ENCODE measurements at regions not wholly inside any gene's neighbourhood (a gene's known extent, or its start where the extent isn't known, plus 50 kb on each side); places are given as distances from the start of the nearest gene placed in this dataset.

- no peak for DNase-seq
- in situ Hi-C loops (cut with MboI; ENCODE audit: low pct_unique_long_range_greater_than_20kb, low sequenced_read_pairs): loop anchor here (25.0 kb wide), 1 partner anchor 186 kb away; no protein-coding TSS in a partner anchor
These were observed 147.5 kb upstream of the AVPR1A start for GRCh38 chr12:63298386-63298930.

GRCh38 chr12:63294327-63294632 is 143.3 kb upstream of the AVPR1A start:
- DNase-seq: peak; percentile 42
- in situ Hi-C loops (cut with MboI; ENCODE audit: low pct_unique_long_range_greater_than_20kb, low sequenced_read_pairs): loop anchor here (25.0 kb wide), 1 partner anchor 182 kb away; no protein-coding TSS in a partner anchor

- in situ Hi-C loops (cut with MboI; ENCODE audit: low pct_unique_long_range_greater_than_20kb, low sequenced_read_pairs): loop anchor here (25.0 kb wide), 1 partner anchor 180 kb away; no protein-coding TSS in a partner anchor
- no peak for DNase-seq
These were observed 141.6 kb upstream of the AVPR1A start for GRCh38 chr12:63292471-63293221.

GRCh38 chr12:63276537-63277365 is 125.8 kb upstream of the AVPR1A start:
- peak; percentile 77 for DNase-seq
- in situ Hi-C loops (cut with MboI; ENCODE audit: low pct_unique_long_range_greater_than_20kb, low sequenced_read_pairs): loop anchor here (25.0 kb wide), 1 partner anchor 164 kb away; no protein-coding TSS in a partner anchor

GRCh38 chr12:63266988-63267387 is 116.0 kb upstream of the AVPR1A start:
- in situ Hi-C loops (cut with MboI; ENCODE audit: low pct_unique_long_range_greater_than_20kb, low sequenced_read_pairs): no loop called here
- no peak for DNase-seq

- in situ Hi-C loops (cut with MboI; ENCODE audit: low pct_unique_long_range_greater_than_20kb, low sequenced_read_pairs): no loop called here
- no peak for DNase-seq
These were observed 113.6 kb upstream of the AVPR1A start for GRCh38 chr12:63264629-63265028.

- no peak for DNase-seq
- in situ Hi-C loops (cut with MboI; ENCODE audit: low pct_unique_long_range_greater_than_20kb, low sequenced_read_pairs): no loop called here
These were observed 99.5 kb upstream of the AVPR1A start for GRCh38 chr12:63250486-63250885.

GRCh38 chr12:63238892-63239291 is 87.9 kb upstream of the AVPR1A start:
- in situ Hi-C loops (cut with MboI; ENCODE audit: low pct_unique_long_range_greater_than_20kb, low sequenced_read_pairs): no loop called here
- no peak for DNase-seq

GRCh38 chr12:63232896-63233295 is 81.9 kb upstream of the AVPR1A start:
- DNase-seq: no peak
- in situ Hi-C loops (cut with MboI; ENCODE audit: low pct_unique_long_range_greater_than_20kb, low sequenced_read_pairs): no loop called here

- in situ Hi-C loops (cut with MboI; ENCODE audit: low pct_unique_long_range_greater_than_20kb, low sequenced_read_pairs): no loop called here
These were observed 77.9 kb upstream of the AVPR1A start for GRCh38 chr12:63228853-63229252.

GRCh38 chr12:63226792-63227463 is 75.9 kb upstream of the AVPR1A start:
- in situ Hi-C loops (cut with MboI; ENCODE audit: low pct_unique_long_range_greater_than_20kb, low sequenced_read_pairs): no loop called here
- no peak for DNase-seq

More at GRCh38 chr12:63228853-63229252, 77.9 kb upstream of the AVPR1A start:
- DNase-seq: no peak

- DNase-seq: peak; percentile 32
- in situ Hi-C loops (cut with MboI; ENCODE audit: low pct_unique_long_range_greater_than_20kb, low sequenced_read_pairs): no loop called here
These were observed 73.4 kb upstream of the AVPR1A start for GRCh38 chr12:63224396-63224795.

GRCh38 chr12:63223128-63223527 is 72.1 kb upstream of the AVPR1A start:
- in situ Hi-C loops (cut with MboI; ENCODE audit: low pct_unique_long_range_greater_than_20kb, low sequenced_read_pairs): no loop called here
- DNase-seq: no peak

GRCh38 chr12:63222582-63222981 is 71.6 kb upstream of the AVPR1A start:
- DNase-seq: no peak
- in situ Hi-C loops (cut with MboI; ENCODE audit: low pct_unique_long_range_greater_than_20kb, low sequenced_read_pairs): no loop called here

- no peak for DNase-seq
- in situ Hi-C loops (cut with MboI; ENCODE audit: low pct_unique_long_range_greater_than_20kb, low sequenced_read_pairs): no loop called here
These were observed 69.9 kb upstream of the AVPR1A start for GRCh38 chr12:63220921-63221320.

- in situ Hi-C loops (cut with MboI; ENCODE audit: low pct_unique_long_range_greater_than_20kb, low sequenced_read_pairs): no loop called here
- DNase-seq: no peak
These were observed 61.3 kb upstream of the AVPR1A start for GRCh38 chr12:63212316-63212715.

GRCh38 chr12:63208956-63209355 is 58.0 kb upstream of the AVPR1A start:
- in situ Hi-C loops (cut with MboI; ENCODE audit: low pct_unique_long_range_greater_than_20kb, low sequenced_read_pairs): no loop called here
- no peak for DNase-seq

GRCh38 chr12:63206909-63207308 is 55.9 kb upstream of the AVPR1A start:
- in situ Hi-C loops (cut with MboI; ENCODE audit: low pct_unique_long_range_greater_than_20kb, low sequenced_read_pairs): no loop called here
- DNase-seq: peak; percentile 31

- DNase-seq: no peak
- in situ Hi-C loops (cut with MboI; ENCODE audit: low pct_unique_long_range_greater_than_20kb, low sequenced_read_pairs): no loop called here
These were observed 55.5 kb upstream of the AVPR1A start for GRCh38 chr12:63206494-63206893.
